Bone marrow (tissue), 2 donors: ENCODE measurements at regions not wholly inside any gene's neighbourhood (a gene's known extent, or its start where the extent isn't known, plus 50 kb on each side); places are given as distances from the start of the nearest gene placed in this dataset.
"Not testable (repeated sequence)": the region's sequence is repeated elsewhere in the genome, so short reads cannot be mapped to it uniquely, and the experiment has no call there.

Experiments used
- DNase-seq, 2 donors: peaks; one replicate each; lab custom pipeline; 2025; lab: John Stamatoyannopoulos, UW

DNA sequence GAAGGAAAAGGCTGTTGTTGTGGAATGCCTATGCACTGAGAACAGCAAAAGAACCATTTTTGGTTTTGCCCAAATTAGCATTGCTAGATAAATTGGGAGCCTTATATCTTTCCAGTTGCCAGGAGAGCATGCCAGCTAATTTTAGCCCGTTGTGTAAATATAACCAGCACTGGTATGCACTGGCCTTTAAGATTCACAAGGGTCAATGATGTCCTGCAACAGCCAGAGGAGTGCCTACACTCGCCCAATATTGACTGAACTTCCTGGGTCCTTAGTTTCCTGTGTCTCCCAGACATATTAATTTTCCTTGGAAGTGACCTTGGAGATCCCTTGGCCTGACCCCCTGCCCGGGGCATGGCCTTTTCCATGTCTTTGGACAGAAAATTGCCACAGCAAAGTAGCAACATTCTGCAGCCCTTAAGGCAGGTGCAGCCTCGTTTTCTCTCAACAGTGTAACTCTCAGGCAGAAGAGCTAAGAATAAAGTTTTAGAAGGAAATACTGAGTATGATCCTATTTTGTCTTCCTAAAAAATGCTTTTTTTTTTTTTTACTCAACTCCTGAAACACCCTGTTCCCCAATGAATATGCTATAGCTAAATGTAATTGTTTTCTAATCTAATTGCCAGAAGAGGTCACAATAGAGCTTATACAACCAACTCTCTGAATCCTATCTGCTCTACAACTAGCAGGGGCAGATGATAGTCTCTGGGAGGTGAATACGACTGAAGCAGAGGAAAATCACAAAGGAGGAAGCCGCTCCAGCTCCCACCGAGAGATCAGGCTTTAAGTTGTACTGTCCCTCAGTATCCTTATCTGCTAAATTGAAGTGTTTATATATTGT, 131.9 kb upstream of the PCGF5 start:
- no peak for DNase-seq

DNA sequence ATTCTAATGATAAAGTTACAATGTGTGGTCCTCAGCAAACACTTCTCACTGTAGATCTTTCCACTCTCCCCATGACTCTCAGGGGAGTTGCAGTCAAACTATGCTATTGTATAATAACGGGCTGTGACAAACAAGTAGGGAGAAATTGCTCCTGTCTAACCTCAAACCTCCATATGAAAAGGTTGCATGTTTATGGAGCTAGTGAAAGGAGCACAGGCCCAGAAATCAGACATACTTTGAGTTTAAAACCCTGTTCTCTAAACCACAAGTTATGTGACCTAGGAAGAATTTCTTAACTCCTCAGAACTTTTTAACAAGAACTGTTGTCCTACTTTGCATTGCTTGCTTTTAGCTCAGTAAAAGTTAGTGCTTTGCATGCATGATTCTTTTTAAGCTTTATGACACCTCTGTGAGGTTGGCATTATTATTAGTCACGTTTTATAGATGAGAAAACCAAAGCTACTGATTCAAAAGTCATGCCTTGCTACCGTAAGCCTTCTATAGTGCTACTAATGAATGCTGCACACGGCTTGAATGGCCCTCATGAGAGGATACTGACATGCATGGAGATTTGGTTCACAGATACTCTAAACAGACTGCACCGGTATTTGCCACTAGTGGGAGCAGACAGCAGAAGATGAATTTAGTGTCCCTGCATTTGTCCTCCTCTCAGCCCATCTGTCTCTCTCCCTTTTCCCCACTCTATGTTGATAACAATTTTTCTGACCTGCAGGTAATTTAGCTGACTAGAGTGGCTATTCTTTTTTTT, 129.5 kb upstream of the PCGF5 start:
- DNase-seq = no peak

DNA sequence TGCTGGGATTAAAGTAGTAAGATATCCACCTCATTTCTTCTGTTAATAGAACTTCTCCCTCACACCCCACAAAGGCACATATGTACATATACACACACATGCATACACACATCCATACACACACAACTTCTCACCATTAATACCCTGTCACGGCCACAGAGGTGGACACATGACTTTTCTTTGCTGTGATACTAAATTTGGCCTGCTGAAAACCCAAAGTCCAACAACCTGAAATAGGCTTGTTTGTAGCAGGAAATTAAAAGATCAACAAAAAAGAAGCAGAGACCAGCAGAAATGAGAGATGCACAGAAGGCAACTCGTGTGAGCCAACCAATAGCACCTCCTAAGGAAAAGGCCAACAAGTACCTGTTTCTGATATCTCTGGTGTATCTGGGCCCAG, 128.7 kb upstream of the PCGF5 start:
- DNase-seq = no peak

GRCh38 chr10:91096274-91096673, 124.2 kb upstream of the PCGF5 start:
- no peak for DNase-seq

- no peak for DNase-seq
Observed at GRCh38 chr10:91097313-91097712, 123.2 kb upstream of the PCGF5 start.

- DNase-seq = not testable (repeated sequence)
Observed at GRCh38 chr10:91098021-91098420, 122.4 kb upstream of the PCGF5 start.

GRCh38 chr10:91103384-91104192, 116.9 kb upstream of the PCGF5 start:
- DNase-seq = no peak

GRCh38 chr10:91104193-91105041, 116.0 kb upstream of the PCGF5 start:
- DNase-seq = no peak

DNA sequence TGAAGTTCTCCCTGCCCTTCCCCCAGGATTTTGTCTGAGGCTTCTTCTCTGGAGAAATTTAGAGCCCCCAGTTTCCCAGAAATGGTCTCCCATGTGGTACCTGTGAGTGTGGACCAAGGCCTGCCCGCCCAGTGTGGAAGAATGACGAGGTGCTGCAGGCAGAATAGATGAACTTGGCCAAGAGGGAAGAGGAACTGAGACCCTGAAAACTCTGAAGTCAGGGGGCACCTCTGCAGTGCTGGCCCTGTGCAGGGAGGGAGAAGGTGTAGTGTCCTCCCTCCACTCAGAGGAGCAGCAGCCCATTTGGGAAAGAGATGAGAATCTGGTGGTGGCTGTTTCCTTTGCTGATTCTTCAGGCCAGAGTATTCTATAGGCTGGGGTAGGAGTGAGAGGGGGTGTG, 115.2 kb upstream of the PCGF5 start:
- DNase-seq = no peak

GRCh38 chr10:91108820-91109219, 111.6 kb upstream of the PCGF5 start:
- no peak for DNase-seq

- no peak for DNase-seq
Observed at GRCh38 chr10:91111060-91111459, 109.4 kb upstream of the PCGF5 start.

GRCh38 chr10:91115618-91116390, 104.7 kb upstream of the PCGF5 start:
- no peak for DNase-seq

- DNase-seq = no peak
Observed at GRCh38 chr10:91117505-91117904, 103.0 kb upstream of the PCGF5 start.

- no peak for DNase-seq
Observed at GRCh38 chr10:91120348-91120747, 100.1 kb upstream of the PCGF5 start.

- DNase-seq = no peak
Observed at GRCh38 chr10:91123261-91123660, 97.2 kb upstream of the PCGF5 start.

GRCh38 chr10:91124016-91124415, 96.4 kb upstream of the PCGF5 start:
- DNase-seq = no peak

- no peak for DNase-seq
Observed at GRCh38 chr10:91126471-91126870, 94.0 kb upstream of the PCGF5 start.

GRCh38 chr10:91127341-91128082, 93.0 kb upstream of the PCGF5 start:
- no peak for DNase-seq

DNA sequence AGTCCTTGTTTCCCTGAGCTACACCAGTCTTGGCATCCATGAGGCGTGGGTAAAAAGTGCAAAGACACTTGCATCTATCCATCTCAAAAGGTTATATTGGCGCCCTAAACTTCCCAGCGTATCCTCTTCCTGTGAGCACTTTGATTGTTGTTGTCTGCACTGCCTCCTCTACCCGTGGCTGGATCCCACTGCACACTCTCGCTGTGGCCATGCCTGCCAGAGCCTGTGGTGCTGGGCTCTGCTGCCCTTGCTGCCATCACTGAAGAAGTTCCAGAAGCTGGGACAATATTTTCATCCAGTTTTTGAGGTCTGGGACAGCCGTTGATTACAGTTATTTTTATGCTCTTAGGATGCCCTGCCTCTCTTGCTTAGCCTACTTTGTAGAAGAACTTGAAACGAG, 85.3 kb upstream of the PCGF5 start:
- no peak for DNase-seq

DNA sequence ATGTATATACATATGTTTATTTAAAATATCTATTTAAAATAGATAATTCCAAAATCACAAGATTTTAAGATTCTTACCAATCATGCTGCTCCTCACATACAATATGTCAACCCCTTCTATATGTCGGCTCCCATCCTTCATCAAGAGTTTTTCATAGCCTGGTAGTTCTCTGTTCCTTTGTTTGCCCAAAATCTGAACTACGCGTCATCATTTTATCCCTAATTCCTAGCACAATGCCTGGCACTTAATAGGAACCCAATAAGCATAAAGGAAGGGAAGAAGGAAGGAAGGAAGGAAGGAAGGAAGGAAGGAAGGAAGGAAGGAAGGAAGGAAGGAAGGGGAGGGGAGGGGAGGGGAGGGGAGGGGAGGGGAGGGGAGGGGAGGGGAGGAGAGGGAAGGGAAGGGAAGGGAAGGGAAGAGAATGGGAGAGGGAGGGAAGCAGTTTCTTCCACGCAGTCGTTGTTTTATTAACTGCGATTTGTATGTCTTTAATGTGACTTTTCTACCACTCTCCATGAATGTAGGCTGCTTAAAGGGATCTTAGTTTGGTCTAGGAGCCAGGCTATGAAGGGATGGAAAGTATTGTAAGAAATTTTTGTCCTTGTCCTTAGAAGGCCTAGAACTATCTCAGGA, 83.3 kb upstream of the PCGF5 start:
- no peak for DNase-seq
